GM12878 (cell line): ENCODE measurements at regions not wholly inside any gene's neighbourhood (a gene's known extent, or its start where the extent isn't known, plus 50 kb on each side); places are given as distances from the start of the nearest gene placed in this dataset.

ENCODE experiments used
- BHLHE40 ChIP-seq, 2 experiments: fragments of 450-650 bp in 1 of 2; IDR thresholded peaks; 2 replicates each; pipeline ENCODE4 v1.6.1; 2011 to 2017; ENCODE audit warnings: low read depth in 2 of 2, borderline replicate concordance in 1 of 2, improper control_type of control experiment in 1 of 2, low read length in 1 of 2, mild to moderate bottlenecking in 1 of 2
- CBX5 ChIP-seq: sonication (generic); IDR thresholded peaks from 2 replicates; pipeline ENCODE4 v1.6.1; 2016; ENCODE audit warnings: low read depth, moderate library complexity, mild to moderate bottlenecking, inconsistent platforms
- CREB1 ChIP-seq: IDR thresholded peaks from 2 replicates; pipeline ENCODE4 v1.6.1; 2012; ENCODE audit warnings: low read depth, mild to moderate bottlenecking, inconsistent platforms
- CREM ChIP-seq: IDR thresholded peaks from 2 replicates; pipeline ENCODE4 v1.6.1; 2014; ENCODE audit warnings: antibody characterized with exemption, low read depth
- POLR2A ChIP-seq: IDR thresholded peaks from 2 replicates; pipeline ENCODE4 v1.6.1; 2011; ENCODE audit warnings: low read depth, mild to moderate bottlenecking, low read length
- POLR2AphosphoS5 ChIP-seq: IDR thresholded peaks from 2 replicates; pipeline ENCODE4 v1.6.1; 2011; ENCODE audit warnings: mild to moderate bottlenecking, low read length, inconsistent platforms
- SIX5 ChIP-seq: IDR thresholded peaks from 2 replicates; pipeline ENCODE4 v1.6.1; 2011; ENCODE audit warnings: mild to moderate bottlenecking, low read depth, low read length, moderate library complexity; ENCODE audit not compliant: severe bottlenecking
- SP1 ChIP-seq: IDR thresholded peaks from one replicate; pipeline ENCODE4 v1.6.1; 2011; ENCODE audit warnings: low read depth, low read length
- SREBF1 ChIP-seq: IDR thresholded peaks from 2 replicates; pipeline ENCODE4 v1.6.1; 2012; ENCODE audit warnings: mild to moderate bottlenecking, low read length
- TCF12 ChIP-seq: IDR thresholded peaks from 2 replicates; pipeline ENCODE4 v1.6.1; 2011; ENCODE audit warnings: low read depth, mild to moderate bottlenecking, low read length
- YY1 ChIP-seq: IDR thresholded peaks from 2 replicates; pipeline ENCODE4 v1.6.1; 2011; ENCODE audit warnings: low read depth, mild to moderate bottlenecking, low read length
- TF ChIP-seq, protein P1 (sequence below), 3 experiments: IDR thresholded peaks in 2 of 3; conservative IDR thresholded peaks in 1 of 3; 2 replicates each; pipeline ENCODE4 v1.5.1; 2011; ENCODE audit warnings: low read depth in 3 of 3, low read length in 3 of 3, mild to moderate bottlenecking in 3 of 3, control low read depth in 2 of 3, moderate library complexity in 2 of 3, inconsistent platforms in 1 of 3, mixed read lengths in 1 of 3; ENCODE audit not compliant: control insufficient read depth in 2 of 3, insufficient read depth in 1 of 3; ENCODE audit errors: extremely low read depth in 1 of 3

DNA sequence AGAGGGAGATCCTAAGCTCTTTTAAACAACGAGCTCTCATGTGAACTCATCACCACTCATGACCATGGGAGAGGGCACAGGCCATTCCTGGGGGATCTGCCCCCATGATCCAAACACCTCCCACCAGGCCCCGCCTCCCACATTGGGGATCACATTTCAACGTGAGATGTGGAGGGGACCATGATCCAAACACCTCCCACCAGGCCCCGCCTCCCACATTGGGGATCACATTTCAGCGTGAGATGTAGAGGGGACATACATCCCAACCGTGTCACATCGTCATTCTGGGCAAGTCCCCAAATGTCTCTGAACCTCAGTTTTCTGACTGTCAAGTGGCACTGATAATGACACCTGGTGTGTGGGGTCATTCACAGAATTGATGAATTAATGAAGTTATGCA lies 641.8 kb downstream of the CDH26 start:
- TF ChIP-seq BHLHE40 (IDR thresholded peaks at IDR 0.05; ENCODE audit: borderline replicate concordance in 1 of 2, low read depth in 2 of 2, low read length in 1 of 2) (no peak), CREB1 (no peak), CREM (no peak), TCF12 (no peak), SP1 (no peak), SREBF1 (no peak), POLR2A (no peak), POLR2AphosphoS5 (no peak), SIX5 (no peak), CBX5 (no peak), YY1 (no peak)
- TF ChIP-seq, protein P1, sequence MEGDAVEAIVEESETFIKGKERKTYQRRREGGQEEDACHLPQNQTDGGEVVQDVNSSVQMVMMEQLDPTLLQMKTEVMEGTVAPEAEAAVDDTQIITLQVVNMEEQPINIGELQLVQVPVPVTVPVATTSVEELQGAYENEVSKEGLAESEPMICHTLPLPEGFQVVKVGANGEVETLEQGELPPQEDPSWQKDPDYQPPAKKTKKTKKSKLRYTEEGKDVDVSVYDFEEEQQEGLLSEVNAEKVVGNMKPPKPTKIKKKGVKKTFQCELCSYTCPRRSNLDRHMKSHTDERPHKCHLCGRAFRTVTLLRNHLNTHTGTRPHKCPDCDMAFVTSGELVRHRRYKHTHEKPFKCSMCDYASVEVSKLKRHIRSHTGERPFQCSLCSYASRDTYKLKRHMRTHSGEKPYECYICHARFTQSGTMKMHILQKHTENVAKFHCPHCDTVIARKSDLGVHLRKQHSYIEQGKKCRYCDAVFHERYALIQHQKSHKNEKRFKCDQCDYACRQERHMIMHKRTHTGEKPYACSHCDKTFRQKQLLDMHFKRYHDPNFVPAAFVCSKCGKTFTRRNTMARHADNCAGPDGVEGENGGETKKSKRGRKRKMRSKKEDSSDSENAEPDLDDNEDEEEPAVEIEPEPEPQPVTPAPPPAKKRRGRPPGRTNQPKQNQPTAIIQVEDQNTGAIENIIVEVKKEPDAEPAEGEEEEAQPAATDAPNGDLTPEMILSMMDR (IDR thresholded peaks at IDR 0.05 in 2 of 3, conservative IDR thresholded peaks at IDR 0.05 in 1 of 3; ENCODE audit: control insufficient read depth in 2 of 3, extremely low read depth in 1 of 3, insufficient read depth in 1 of 3, low read depth in 3 of 3, low read length in 3 of 3), result no peak
